ENCODE measurements at regions not wholly inside any gene's neighbourhood (a gene's known extent, or its start where the extent isn't known, plus 50 kb on each side); places are given as distances from the start of the nearest gene placed in this dataset.
"Not testable (repeated sequence)": the region's sequence is repeated elsewhere in the genome, so short reads cannot be mapped to it uniquely, and the experiment has no call there.

DNA sequence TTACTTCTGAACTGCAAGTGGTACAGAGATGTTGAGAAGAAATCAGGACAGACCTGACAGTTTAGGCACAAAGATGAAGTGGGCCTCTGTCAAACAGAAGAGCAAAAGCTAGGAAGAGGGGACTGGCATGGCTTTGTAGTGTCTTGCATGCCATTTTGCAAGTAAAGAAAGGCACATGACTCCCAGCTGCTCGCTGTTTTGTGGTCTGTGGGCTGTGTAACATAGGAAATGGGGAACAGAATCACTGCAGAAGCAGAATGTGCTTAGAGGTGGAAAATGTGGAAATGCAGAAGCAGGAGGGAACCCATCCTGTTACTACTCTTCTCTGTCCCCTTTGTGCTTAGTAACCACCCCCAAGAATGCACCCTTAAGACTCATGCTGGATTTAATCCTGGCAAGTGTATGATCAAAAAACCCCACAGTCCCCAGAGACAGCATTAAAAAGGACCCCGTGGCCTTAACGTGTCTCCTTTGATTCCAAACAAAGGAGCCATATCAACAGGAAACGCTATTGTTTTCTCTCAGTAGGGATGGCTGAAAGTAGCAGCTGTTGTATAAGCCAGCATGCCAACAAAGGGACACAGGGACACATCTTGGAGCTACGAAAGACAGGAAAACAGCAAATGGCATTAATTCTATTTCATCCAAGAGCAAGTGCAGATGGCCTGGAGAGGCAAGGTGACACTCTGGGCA, 177.6 kb upstream of the GLRA2 start:
- no peak for DNase-seq (ENCODE audit: low read depth)

GRCh38 chrX:14347523-14347922, 181.8 kb upstream of the GLRA2 start:
- no peak for DNase-seq (ENCODE audit: low read depth)

- DNase-seq (ENCODE audit: low read depth) = no peak
Measured at GRCh38 chrX:14344172-14344940, 185.0 kb upstream of the GLRA2 start.

DNA sequence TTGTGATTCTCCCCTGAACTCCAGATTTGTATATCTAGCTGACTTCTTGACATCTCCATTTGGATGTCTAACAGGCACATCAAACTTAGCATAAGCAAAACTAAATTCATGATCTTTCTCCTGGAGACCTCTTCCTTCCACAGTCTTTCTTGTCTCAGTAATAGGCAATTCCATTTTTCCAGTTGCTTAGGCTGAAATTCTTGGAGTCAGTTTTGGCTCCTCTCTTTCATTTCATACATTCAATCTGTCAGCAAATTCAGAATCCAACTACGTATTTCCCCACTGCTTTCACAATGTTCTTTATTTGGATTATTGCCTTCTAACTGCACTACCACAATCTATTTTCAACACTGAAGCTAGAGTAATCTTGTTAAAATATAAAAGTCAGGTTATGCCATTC, 219.9 kb upstream of the GLRA2 start:
- no peak for DNase-seq (ENCODE audit: low read depth)

GRCh38 chrX:14308976-14309375, 220.4 kb upstream of the GLRA2 start:
- not testable (repeated sequence) for DNase-seq (ENCODE audit: low read depth)

GRCh38 chrX:14303891-14304290, 225.4 kb upstream of the GLRA2 start:
- no peak for DNase-seq (ENCODE audit: low read depth)

GRCh38 chrX:14302561-14302960, 226.8 kb upstream of the GLRA2 start:
- DNase-seq (ENCODE audit: low read depth) = not testable (repeated sequence)

GRCh38 chrX:14300376-14300775, 229.0 kb upstream of the GLRA2 start:
- DNase-seq (ENCODE audit: low read depth) = no peak

DNA sequence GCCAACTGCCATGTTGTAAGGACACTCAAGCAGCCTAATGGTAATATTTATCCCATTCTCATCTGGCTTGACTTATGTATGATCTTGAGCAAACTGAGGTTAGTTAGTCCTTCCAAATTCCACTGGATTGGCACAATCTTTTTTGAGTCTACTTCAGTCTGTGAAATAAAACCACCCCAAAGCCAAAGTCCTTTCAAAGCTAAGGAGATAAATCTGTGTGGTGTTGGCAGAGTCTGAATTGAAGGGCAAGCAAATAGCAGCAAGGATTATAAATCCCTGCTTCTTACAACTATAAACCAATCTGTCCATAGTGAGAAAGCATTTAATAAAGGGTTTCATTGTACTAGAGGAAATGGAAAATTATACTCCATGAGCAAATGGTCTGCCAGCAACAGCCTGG, 233.9 kb upstream of the GLRA2 start:
- no peak for DNase-seq (ENCODE audit: low read depth)

GRCh38 chrX:14291666-14292500, 237.5 kb upstream of the GLRA2 start:
- DNase-seq (ENCODE audit: low read depth) = no peak

DNA sequence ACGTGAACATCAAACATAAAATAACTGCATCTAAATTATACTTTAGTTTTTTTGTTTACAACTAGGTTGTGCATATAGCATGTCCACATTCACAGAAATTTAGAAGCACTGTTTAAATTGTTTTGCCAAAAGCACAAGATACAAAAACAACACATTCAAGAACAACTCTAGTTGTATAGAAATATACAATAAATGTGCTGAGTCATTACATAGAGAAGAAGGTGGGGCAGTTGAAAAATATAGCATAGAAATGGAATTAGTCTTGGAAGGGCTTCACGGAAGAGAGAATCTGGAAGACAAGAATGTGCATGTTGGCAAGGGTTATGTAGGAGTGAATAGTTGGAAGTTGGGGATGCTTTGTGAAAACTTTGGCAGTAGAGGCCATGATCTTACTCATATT, 239.0 kb upstream of the GLRA2 start:
- no peak for DNase-seq (ENCODE audit: low read depth)

- DNase-seq (ENCODE audit: low read depth) = peak; percentile 14
Measured at GRCh38 chrX:14274691-14275090, 245.0 kb upstream of the GEMIN8 start.

DNA sequence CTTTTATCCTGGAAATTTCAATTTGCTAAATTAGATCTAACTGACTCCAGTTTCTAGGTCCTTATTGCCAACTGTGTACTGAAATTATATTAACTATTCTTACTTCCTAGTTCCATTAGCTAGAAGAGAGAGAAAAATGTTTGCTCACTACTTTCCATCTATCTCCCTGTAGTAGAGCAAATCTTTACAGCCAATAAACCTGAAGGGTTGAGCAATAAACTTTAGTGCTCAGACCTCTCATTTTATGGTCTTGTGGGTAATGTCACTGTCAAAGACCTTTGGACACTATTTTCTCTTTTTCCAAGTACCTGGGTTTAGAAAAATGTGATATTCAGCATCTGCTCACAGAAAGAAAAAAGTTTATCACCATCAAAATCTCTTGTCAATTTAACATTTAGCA, 237.5 kb upstream of the GEMIN8 start:
- DNase-seq (ENCODE audit: low read depth) = no peak

GRCh38 chrX:14266705-14267104, 237.0 kb upstream of the GEMIN8 start:
- no peak for DNase-seq (ENCODE audit: low read depth)

- no peak for DNase-seq (ENCODE audit: low read depth)
Measured at GRCh38 chrX:14243823-14244222, 214.1 kb upstream of the GEMIN8 start.

DNA sequence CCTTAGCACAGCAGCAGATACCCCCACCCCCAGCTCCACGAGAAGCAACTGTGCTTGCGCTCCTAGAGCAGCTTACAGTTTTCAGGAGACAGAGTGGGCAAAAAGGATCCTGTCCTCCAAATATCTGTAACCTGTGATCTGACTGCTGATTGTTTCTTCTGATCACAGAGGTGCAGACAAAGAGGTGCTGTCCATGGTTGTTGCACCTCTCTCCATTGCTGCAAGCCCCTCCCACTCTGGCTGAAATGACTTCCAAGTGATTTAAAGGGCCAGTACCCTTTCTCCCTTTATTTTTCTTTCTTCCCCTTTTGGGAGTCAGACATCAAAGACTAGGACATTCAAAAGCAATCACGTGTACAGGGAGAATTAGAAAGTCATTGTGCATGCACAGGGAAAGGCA, 205.3 kb upstream of the GEMIN8 start:
- DNase-seq (ENCODE audit: low read depth) = no peak

- DNase-seq (ENCODE audit: low read depth) = no peak
Measured at GRCh38 chrX:14232688-14233087, 203.0 kb upstream of the GEMIN8 start.

GRCh38 chrX:14228611-14229010, 198.9 kb upstream of the GEMIN8 start:
- DNase-seq (ENCODE audit: low read depth) = no peak

DNA sequence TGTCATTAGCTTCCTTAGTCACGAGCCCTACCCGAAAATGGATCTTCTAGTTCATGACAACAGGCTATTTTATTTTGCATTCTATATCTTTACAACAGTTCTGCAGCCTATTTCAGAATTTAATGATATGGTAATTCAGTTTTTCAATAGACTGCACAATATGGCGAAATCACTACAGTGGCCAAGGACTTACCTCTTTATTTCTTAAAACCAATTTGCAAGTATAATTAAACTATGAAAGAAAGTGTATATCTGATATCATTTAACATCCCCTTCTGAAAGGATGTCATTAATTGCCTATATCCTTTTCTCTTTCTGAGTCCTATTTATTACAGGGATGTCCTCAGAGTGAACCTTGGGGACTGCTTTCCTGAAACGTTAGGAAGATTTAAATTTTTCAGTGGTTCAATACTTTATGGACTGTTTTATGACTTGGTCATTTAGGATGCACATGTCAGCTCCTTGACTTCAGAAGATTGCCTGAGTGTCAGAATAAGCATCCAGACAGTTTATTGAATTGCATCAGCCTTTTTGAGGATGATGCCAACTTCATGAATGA, 190.8 kb upstream of the GEMIN8 start:
- no peak for DNase-seq (ENCODE audit: low read depth)

DNA sequence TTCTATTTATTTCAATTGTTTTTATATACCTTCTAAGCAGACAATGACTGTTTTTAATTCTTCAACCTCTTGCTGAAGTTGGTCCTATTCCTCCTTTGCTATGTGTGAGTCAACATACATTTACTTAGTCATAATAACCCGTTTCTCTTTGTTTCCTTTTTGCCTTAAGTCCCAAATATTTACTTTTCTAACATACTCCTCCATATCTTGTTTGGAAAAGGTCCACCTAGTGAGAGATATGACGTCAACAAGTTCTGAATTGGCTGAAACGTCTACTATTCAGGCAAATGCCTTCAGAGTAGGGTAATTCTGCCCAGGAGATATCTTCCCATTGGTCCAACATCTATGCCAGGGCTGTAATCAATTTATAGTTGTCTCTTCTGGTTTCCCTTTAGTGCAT, 179.3 kb upstream of the GEMIN8 start:
- DNase-seq (ENCODE audit: low read depth) = no peak

DNA sequence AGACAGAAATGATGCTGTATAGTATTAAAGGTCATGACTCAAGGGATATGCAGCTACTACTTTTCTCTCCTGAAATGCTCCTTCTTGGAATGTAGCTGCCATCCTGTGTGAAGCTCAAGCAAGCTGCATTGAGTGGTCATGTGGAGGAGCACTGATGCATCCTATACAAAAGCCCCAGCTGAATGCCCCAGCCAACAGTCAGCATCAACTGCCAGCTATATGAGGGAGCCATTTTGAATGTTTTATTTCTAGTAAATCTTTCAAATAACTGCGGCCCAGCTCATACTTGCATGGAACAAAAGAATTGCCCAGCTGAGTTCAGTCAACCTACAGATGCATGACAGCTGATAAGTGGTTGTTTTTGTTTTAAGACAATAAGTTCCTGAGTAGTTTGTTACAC, 165.0 kb upstream of the GEMIN8 start:
- DNase-seq (ENCODE audit: low read depth) = no peak

- no peak for DNase-seq (ENCODE audit: low read depth)
Measured at GRCh38 chrX:14193547-14193946, 163.9 kb upstream of the GEMIN8 start.

- DNase-seq (ENCODE audit: low read depth) = no peak
Measured at GRCh38 chrX:14173873-14174272, 144.2 kb upstream of the GEMIN8 start.
